ENCODE measurements at regions not wholly inside any gene's neighbourhood (a gene's known extent, or its start where the extent isn't known, plus 50 kb on each side); places are given as distances from the start of the nearest gene placed in this dataset.

- no peak for DNase-seq (ENCODE audit: low spot score)
- in situ Hi-C loops (cut with MboI; ENCODE audit: low sequenced_read_pairs, unreplicated experiment) = no loop called here
- TF ChIP-seq CTCF (IDR thresholded peaks at IDR 0.05; ENCODE audit: borderline replicate concordance, control extremely low read depth, extremely low read depth, insufficient read depth, missing control alignments) = no peak
Observed at GRCh38 chr7:17041324-17041723, 159.5 kb upstream of the AGR3 start.

GRCh38 chr7:17042211-17042610 lies 160.4 kb upstream of the AGR3 start:
- no peak for TF ChIP-seq CTCF (IDR thresholded peaks at IDR 0.05; ENCODE audit: borderline replicate concordance, control extremely low read depth, extremely low read depth, insufficient read depth, missing control alignments)
- in situ Hi-C loops (cut with MboI; ENCODE audit: low sequenced_read_pairs, unreplicated experiment) = no loop called here
- DNase-seq (ENCODE audit: low spot score) = no peak

DNA sequence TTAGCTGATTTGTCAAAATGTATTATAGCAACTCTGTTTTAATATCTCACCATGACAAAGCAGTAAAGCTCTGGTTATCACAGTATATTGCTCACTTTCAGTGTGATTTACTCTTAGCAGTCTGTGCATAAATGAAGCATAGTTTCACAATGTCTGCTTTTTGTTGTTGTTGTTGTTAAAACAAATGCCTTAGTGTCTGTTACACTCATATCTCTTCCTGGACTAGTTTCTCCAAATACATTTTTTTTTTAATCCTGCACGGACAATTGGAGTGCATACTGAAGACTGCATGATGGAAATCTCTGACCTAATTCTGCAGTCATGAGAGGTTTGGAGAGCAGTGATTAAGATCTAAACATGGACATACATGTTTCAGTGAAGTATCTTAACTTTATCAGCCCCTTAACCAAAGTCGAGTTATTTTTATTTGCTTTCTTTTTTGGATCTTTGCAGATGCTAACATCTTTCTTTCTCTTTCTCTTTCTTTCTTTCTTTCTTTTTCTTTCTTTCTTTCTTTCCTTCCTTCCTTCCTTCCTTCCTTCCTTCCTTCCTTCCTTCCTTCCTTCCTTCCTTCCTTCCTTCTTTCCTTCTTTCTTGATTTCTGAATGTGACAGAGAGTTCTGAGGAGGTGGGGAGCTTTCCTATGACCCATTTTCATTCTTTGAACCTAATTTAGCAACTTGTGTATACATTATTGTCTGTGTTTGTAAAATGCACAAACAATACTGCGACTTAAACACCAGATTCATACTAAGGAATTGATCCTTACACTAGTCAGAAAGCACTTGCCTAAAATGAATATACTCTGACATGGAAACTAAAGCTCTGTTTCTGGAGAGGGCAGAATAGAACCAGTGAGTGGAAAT lies 161.5 kb upstream of the AGR3 start:
- DNase-seq (ENCODE audit: low spot score) = no peak
- TF ChIP-seq CTCF (IDR thresholded peaks at IDR 0.05; ENCODE audit: borderline replicate concordance, control extremely low read depth, extremely low read depth, insufficient read depth, missing control alignments) = no peak
- in situ Hi-C loops (cut with MboI; ENCODE audit: low sequenced_read_pairs, unreplicated experiment) = no loop called here

DNA sequence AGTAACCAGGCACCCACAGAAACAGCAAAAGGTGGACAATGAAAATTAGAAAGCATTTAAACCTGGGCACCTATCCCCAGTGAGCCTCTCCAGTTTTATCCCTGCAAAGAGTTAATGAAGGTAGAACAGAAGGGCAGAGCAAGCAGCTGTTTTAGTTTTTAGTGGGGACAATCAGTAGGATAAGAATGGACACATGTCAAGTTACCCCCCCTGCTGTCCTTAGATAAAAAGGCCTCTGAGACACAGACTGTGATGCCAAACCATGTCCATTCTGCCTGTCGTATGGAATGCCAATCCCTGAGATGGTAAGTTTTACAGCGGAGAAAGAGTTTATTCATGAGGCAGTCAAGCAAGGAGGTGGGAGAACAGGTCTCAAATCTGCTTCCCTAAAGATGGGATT lies 162.6 kb upstream of the AGR3 start:
- DNase-seq (ENCODE audit: low spot score) = no peak
- in situ Hi-C loops (cut with MboI; ENCODE audit: low sequenced_read_pairs, unreplicated experiment) = no loop called here
- TF ChIP-seq CTCF (IDR thresholded peaks at IDR 0.05; ENCODE audit: borderline replicate concordance, control extremely low read depth, extremely low read depth, insufficient read depth, missing control alignments) = no peak

DNA sequence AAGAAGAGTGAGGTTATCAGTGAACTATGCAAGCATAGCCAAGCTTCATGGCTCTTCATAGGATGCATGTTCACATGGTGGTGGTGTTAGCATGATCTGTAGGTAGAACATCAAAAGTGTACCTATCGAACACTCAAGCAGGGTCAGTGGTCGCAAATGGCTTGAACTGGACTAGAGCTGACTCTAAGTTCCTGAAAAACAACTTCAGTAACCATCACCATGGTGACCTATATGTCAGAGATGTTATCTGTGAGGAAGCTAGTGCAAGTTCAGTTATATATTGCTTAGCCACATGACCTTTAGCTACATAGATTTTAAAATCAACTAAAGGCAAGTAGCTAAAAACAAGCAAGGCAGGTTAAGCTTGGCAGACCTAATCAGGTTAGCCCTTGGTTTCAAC lies 163.1 kb upstream of the AGR3 start:
- TF ChIP-seq CTCF (IDR thresholded peaks at IDR 0.05; ENCODE audit: borderline replicate concordance, control extremely low read depth, extremely low read depth, insufficient read depth, missing control alignments) = no peak
- in situ Hi-C loops (cut with MboI; ENCODE audit: low sequenced_read_pairs, unreplicated experiment) = no loop called here
- DNase-seq (ENCODE audit: low spot score) = no peak

- no peak for DNase-seq (ENCODE audit: low spot score)
- in situ Hi-C loops (cut with MboI; ENCODE audit: low sequenced_read_pairs, unreplicated experiment) = no loop called here
- TF ChIP-seq CTCF (IDR thresholded peaks at IDR 0.05; ENCODE audit: borderline replicate concordance, control extremely low read depth, extremely low read depth, insufficient read depth, missing control alignments) = no peak
Observed at GRCh38 chr7:17046259-17046658, 164.5 kb upstream of the AGR3 start.
